Neural crest cell (in vitro differentiated cells): ENCODE measurements at regions not wholly inside any gene's neighbourhood (a gene's known extent, or its start where the extent isn't known, plus 50 kb on each side); places are given as distances from the start of the nearest gene placed in this dataset.

Experiments
- DNase-seq: peaks from one replicate; pipeline ENCODE4 v3.0.0; 2021; ENCODE audit warnings: low read depth, mixed read lengths, low spot score
- H3K27ac Mint-ChIP-seq: one replicate; pipeline ENCODE4 v1.8.0; 2021; ENCODE audit warnings: mild to moderate bottlenecking, mixed read lengths; ENCODE audit not compliant: unreplicated experiment
- H3K27me3 Mint-ChIP-seq: 2 replicates; pipeline ENCODE4 v1.8.0; 2021; ENCODE audit warnings: low read depth, mild to moderate bottlenecking, mixed read lengths
- H3K36me3 Mint-ChIP-seq: 2 replicates; pipeline ENCODE4 v1.8.0; 2021; ENCODE audit warnings: low read depth, mild to moderate bottlenecking, mixed read lengths
- H3K4me1 Mint-ChIP-seq: 2 replicates; pipeline ENCODE4 v1.8.0; 2021; ENCODE audit warnings: mixed read lengths
- H3K4me3 Mint-ChIP-seq: one replicate; pipeline ENCODE4 v1.8.0; 2021; ENCODE audit warnings: mild to moderate bottlenecking, mixed read lengths
- H3K9me3 Mint-ChIP-seq: 2 replicates; pipeline ENCODE4 v1.8.0; 2021; ENCODE audit warnings: mixed read lengths
- CTCF ChIP-seq: fragments of 200-600 bp; sonication (generic); conservative IDR thresholded peaks from 2 replicates; pipeline ENCODE4 v1.5.0; 2021; ENCODE audit warnings: antibody characterized with exemption, mild to moderate bottlenecking

- Mint-ChIP-seq H3K36me3 (peaks cover 2% of the 10 kb centered on the region), H3K27me3 (peaks cover 28% of the 10 kb centered on the region), H3K4me1 (peaks cover 20% of the 10 kb centered on the region), H3K27ac (no peak overlapping the region), H3K9me3 (peaks cover 26% of the 10 kb centered on the region), H3K4me3 (no peak overlapping the region)
- no peak for DNase-seq
- TF ChIP-seq CTCF: no peak
Observed at GRCh38 chr1:4393191-4393590, 261.2 kb upstream of the AJAP1 start.

GRCh38 chr1:4394366-4394765 is 260.0 kb upstream of the AJAP1 start:
- no peak for DNase-seq
- Mint-ChIP-seq H3K9me3 (peaks cover 24% of the 10 kb centered on the region), H3K4me1 (peaks cover 21% of the 10 kb centered on the region), H3K36me3 (peaks cover 2% of the 10 kb centered on the region), H3K27me3 (peaks cover 28% of the 10 kb centered on the region), H3K4me3 (no peak overlapping the region), H3K27ac (no peak overlapping the region)
- TF ChIP-seq CTCF: no peak

- Mint-ChIP-seq H3K9me3 (peaks cover 24% of the 10 kb centered on the region), H3K27ac (no peak overlapping the region), H3K36me3 (peaks cover 2% of the 10 kb centered on the region), H3K27me3 (peaks cover 28% of the 10 kb centered on the region), H3K4me1 (peaks cover 21% of the 10 kb centered on the region), H3K4me3 (no peak overlapping the region)
- no peak for TF ChIP-seq CTCF
- DNase-seq: no peak
Observed at GRCh38 chr1:4395158-4395557, 259.3 kb upstream of the AJAP1 start.

GRCh38 chr1:4395676-4396075 is 258.7 kb upstream of the AJAP1 start:
- peaks cover 2% of the 10 kb centered on the region for H3K36me3 Mint-ChIP-seq
- no peak for TF ChIP-seq CTCF
- peaks cover 28% of the 10 kb centered on the region for H3K27me3 Mint-ChIP-seq
- H3K4me3 Mint-ChIP-seq: no peak overlapping the region
- H3K4me1 Mint-ChIP-seq: peaks cover 21% of the 10 kb centered on the region
- H3K27ac Mint-ChIP-seq: no peak overlapping the region
- no peak for DNase-seq
- H3K9me3 Mint-ChIP-seq: peaks cover 24% of the 10 kb centered on the region

GRCh38 chr1:4396551-4396950 is 257.9 kb upstream of the AJAP1 start:
- Mint-ChIP-seq H3K27ac (no peak overlapping the region), H3K4me1 (peaks cover 21% of the 10 kb centered on the region), H3K27me3 (peaks cover 28% of the 10 kb centered on the region), H3K9me3 (peaks cover 24% of the 10 kb centered on the region), H3K4me3 (no peak overlapping the region), H3K36me3 (peaks cover 2% of the 10 kb centered on the region)
- peak; percentile 14 for DNase-seq
- TF ChIP-seq CTCF: no peak

GRCh38 chr1:4397196-4397595 is 257.2 kb upstream of the AJAP1 start:
- Mint-ChIP-seq H3K27ac (no peak overlapping the region), H3K4me1 (peaks cover 21% of the 10 kb centered on the region), H3K9me3 (peaks cover 19% of the 10 kb centered on the region), H3K4me3 (no peak overlapping the region), H3K36me3 (peaks cover 2% of the 10 kb centered on the region), H3K27me3 (peaks cover 28% of the 10 kb centered on the region)
- DNase-seq: no peak
- no peak for TF ChIP-seq CTCF
